Tibial artery (tissue), 4 donors: ENCODE measurements at regions not wholly inside any gene's neighbourhood (a gene's known extent, or its start where the extent isn't known, plus 50 kb on each side); places are given as distances from the start of the nearest gene placed in this dataset.

Experiments used
- DNase-seq, 2 donors: peaks; one replicate each; pipeline ENCODE4 v3.0.0-alpha.2; 2019
- H3K27ac ChIP-seq, 2 donors: fragments of 200-600 bp; sonication (generic) in 1 of 2; 1 replicate in 1 of 2; 2 replicates in 1 of 2; pipeline ENCODE4 v1.5.1; 2018 to 2019; ENCODE audit warnings: mild to moderate bottlenecking in 1 of 2
- H3K27me3 ChIP-seq, 2 donors: fragments of 200-600 bp; sonication (generic) in 1 of 2; one replicate each; pipeline versions ENCODE4 v1.5.1 to v1.6.0; 2016 to 2019
- H3K36me3 ChIP-seq, 3 donors: fragments of 200-600 bp; sonication (generic) in 2 of 3; one replicate each; pipeline ENCODE4 v1.5.1; 2016 to 2019; ENCODE audit warnings: mild to moderate bottlenecking in 2 of 3
- H3K4me1 ChIP-seq, 4 donors: fragments of 200-600 bp; sonication (generic) in 2 of 4; 1 replicate in 3 of 4; 2 replicates in 1 of 4; pipeline ENCODE4 v1.5.1; 2016 to 2019
- H3K4me3 ChIP-seq, 2 donors: fragments of 200-600 bp; sonication (generic) in 1 of 2; 1 replicate in 1 of 2; 2 replicates in 1 of 2; pipeline ENCODE4 v1.5.1; 2018 to 2019; ENCODE audit warnings: mild to moderate bottlenecking in 2 of 2
- H3K9me3 ChIP-seq, 3 donors: fragments of 200-600 bp; sonication (generic) in 1 of 3; one replicate each; pipeline ENCODE4 v1.5.1; 2016 to 2019
- CTCF ChIP-seq, 2 experiments: fragments of 200-600 bp in 1 of 2; fragments of 450-650 bp in 1 of 2; IDR thresholded peaks; one replicate each; pipeline ENCODE4 v1.5.1; 2017 to 2019; ENCODE audit warnings: antibody characterized with exemption in 2 of 2, mild to moderate bottlenecking in 1 of 2, moderate library complexity in 1 of 2
- intact Hi-C: fragments of 100-400 bp; cut with DNase I; formaldehyde crosslinking; loops from one replicate; pipeline ENCODE4 v1.15.0; 2023; ENCODE audit warnings: low total_unique reads

- DNase-seq, result no peak
- H3K27me3 ChIP-seq, result peaks cover 0 to 13% of the 10 kb centered on the region in 2 donors
- TF ChIP-seq CTCF (IDR thresholded peaks at IDR 0.05), result no peak
- H3K27ac ChIP-seq, result no peak overlapping the region
- no peak overlapping the region for H3K4me3 ChIP-seq
- peaks cover 0 to 5% (median 0%) of the 10 kb centered on the region in 3 donors for H3K9me3 ChIP-seq
- no peaks in the 10 kb centered on the region for H3K4me1 ChIP-seq
- intact Hi-C loops, result no loop called here
- H3K36me3 ChIP-seq, result no peaks in the 10 kb centered on the region
Observed at GRCh38 chr7:25062380-25062779, 62.7 kb downstream of the CYCS start.

- intact Hi-C loops, result no loop called here
- Histone ChIP-seq H3K27me3 (peaks cover 0 to 13% of the 10 kb centered on the region in 2 donors), H3K36me3 (no peaks in the 10 kb centered on the region), H3K27ac (no peak overlapping the region), H3K4me1 (no peaks in the 10 kb centered on the region), H3K9me3 (peaks cover 0 to 5% (median 0%) of the 10 kb centered on the region in 3 donors), H3K4me3 (no peak overlapping the region)
- DNase-seq, result no peak
- no peak for TF ChIP-seq CTCF (IDR thresholded peaks at IDR 0.05)
Observed at GRCh38 chr7:25060487-25061055, 64.5 kb downstream of the CYCS start.

- Histone ChIP-seq H3K27ac (no peak overlapping the region), H3K27me3 (peaks cover 0 to 17% of the 10 kb centered on the region in 2 donors), H3K4me3 (no peak overlapping the region), H3K9me3 (peaks cover 0 to 5% (median 0%) of the 10 kb centered on the region in 3 donors), H3K36me3 (no peaks in the 10 kb centered on the region), H3K4me1 (no peaks in the 10 kb centered on the region)
- DNase-seq, result no peak
- no peak for TF ChIP-seq CTCF (IDR thresholded peaks at IDR 0.05)
- intact Hi-C loops, result no loop called here
Observed at GRCh38 chr7:25059576-25059975, 65.5 kb downstream of the CYCS start.

GRCh38 chr7:25056368-25056767, 68.7 kb downstream of the CYCS start:
- intact Hi-C loops, result no loop called here

GRCh38 chr7:25055520-25056220, 69.4 kb downstream of the CYCS start:
- Histone ChIP-seq H3K27ac (no peak overlapping the region), H3K36me3 (no peaks in the 10 kb centered on the region), H3K4me1 (no peaks in the 10 kb centered on the region), H3K4me3 (no peak overlapping the region), H3K9me3 (no peaks in the 10 kb centered on the region), H3K27me3 (peaks cover 0 to 15% of the 10 kb centered on the region in 2 donors)
- intact Hi-C loops, result no loop called here
- DNase-seq, result no peak
- TF ChIP-seq CTCF (IDR thresholded peaks at IDR 0.05), result no peak

More at GRCh38 chr7:25056368-25056767, 68.7 kb downstream of the CYCS start:
- H3K4me3 ChIP-seq, result no peak overlapping the region
- no peaks in the 10 kb centered on the region for H3K36me3 ChIP-seq
- H3K27me3 ChIP-seq, result peaks cover 0 to 17% of the 10 kb centered on the region in 2 donors
- no peaks in the 10 kb centered on the region for H3K4me1 ChIP-seq
- TF ChIP-seq CTCF (IDR thresholded peaks at IDR 0.05), result no peak
- no peak for DNase-seq
- H3K9me3 ChIP-seq, result no peaks in the 10 kb centered on the region
- H3K27ac ChIP-seq, result no peak overlapping the region
